OCI-LY7 (cell line): ENCODE measurements at regions not wholly inside any gene's neighbourhood (a gene's known extent, or its start where the extent isn't known, plus 50 kb on each side); places are given as distances from the start of the nearest gene placed in this dataset.

ENCODE experiments used
- CTCF ChIP-seq: fragments of 200-600 bp; sonication (generic); conservative IDR thresholded peaks from 2 replicates; pipeline ENCODE4 v1.5.1; 2014; ENCODE audit warnings: mild to moderate bottlenecking, antibody characterized with exemption, low read length, moderate library complexity, mixed read lengths
- EZH2phosphoT487 ChIP-seq: fragments of 200-600 bp; sonication (generic); IDR thresholded peaks from 2 replicates; pipeline ENCODE4 v1.6.1; 2018; ENCODE audit warnings: low read depth, borderline replicate concordance, mild to moderate bottlenecking, mixed run types, antibody characterized with exemption, low read length, moderate library complexity, mixed read lengths

DNA sequence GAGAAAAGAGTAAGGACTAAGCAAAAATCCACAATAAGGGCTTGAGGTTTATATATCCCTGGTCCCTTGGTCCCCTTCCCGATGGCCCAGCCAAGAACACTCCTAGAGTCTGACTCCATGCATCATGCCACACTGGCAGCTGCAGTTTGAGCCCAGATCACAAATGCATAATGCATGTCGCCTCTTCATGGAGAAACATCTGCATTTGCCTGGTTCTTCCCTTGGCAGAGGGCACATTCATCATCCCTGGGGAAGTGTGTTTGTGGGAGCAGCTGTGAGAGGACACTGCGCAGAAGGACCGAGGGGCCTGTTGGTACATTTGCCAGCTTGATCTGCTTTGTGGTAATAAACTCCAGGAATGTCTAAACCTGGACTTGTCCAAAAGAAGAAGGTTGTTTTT lies 731.8 kb downstream of the FGF9 start:
- no peak for TF ChIP-seq EZH2phosphoT487
- TF ChIP-seq CTCF: no peak
